ENCODE measurements at regions not wholly inside any gene's neighbourhood (a gene's known extent, or its start where the extent isn't known, plus 50 kb on each side); places are given as distances from the start of the nearest gene placed in this dataset.

DNA sequence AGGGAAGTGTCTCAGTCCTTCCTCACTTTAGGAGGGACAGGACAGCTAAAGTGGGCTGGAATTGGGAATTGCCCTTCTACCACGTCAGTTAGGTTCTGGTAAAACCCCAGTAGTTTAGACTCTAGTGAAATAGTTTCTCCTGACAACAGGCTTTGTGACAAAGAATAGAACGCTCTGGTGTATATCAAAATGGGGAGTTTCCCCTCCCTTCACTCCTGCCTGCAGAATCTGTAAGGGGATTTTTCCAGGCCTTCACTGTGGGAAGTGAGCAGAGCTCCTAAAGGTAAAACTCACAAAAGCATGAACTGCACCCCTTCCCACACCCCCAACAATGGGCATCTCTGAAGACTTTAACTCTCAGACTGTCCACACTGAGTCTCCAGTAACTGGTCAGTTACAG, 460.9 kb upstream of the LRRC4C start:
- H3K27me3 Mint-ChIP-seq (ENCODE audit: low read depth), result no peaks in the 10 kb centered on the region
- no peak overlapping the region for H3K27ac Mint-ChIP-seq (ENCODE audit: unreplicated experiment)
- H3K4me1 Mint-ChIP-seq, result no peaks in the 10 kb centered on the region
- DNase-seq (ENCODE audit: low read depth, low spot score), result no peak
- H3K4me3 Mint-ChIP-seq, result no peak overlapping the region
- H3K9me3 Mint-ChIP-seq, result peaks cover 7% of the 10 kb centered on the region
- H3K36me3 Mint-ChIP-seq (ENCODE audit: low read depth), result no peaks in the 10 kb centered on the region
- TF ChIP-seq, protein P1, sequence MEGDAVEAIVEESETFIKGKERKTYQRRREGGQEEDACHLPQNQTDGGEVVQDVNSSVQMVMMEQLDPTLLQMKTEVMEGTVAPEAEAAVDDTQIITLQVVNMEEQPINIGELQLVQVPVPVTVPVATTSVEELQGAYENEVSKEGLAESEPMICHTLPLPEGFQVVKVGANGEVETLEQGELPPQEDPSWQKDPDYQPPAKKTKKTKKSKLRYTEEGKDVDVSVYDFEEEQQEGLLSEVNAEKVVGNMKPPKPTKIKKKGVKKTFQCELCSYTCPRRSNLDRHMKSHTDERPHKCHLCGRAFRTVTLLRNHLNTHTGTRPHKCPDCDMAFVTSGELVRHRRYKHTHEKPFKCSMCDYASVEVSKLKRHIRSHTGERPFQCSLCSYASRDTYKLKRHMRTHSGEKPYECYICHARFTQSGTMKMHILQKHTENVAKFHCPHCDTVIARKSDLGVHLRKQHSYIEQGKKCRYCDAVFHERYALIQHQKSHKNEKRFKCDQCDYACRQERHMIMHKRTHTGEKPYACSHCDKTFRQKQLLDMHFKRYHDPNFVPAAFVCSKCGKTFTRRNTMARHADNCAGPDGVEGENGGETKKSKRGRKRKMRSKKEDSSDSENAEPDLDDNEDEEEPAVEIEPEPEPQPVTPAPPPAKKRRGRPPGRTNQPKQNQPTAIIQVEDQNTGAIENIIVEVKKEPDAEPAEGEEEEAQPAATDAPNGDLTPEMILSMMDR (conservative IDR thresholded peaks at IDR 0.05), result no peak

DNA sequence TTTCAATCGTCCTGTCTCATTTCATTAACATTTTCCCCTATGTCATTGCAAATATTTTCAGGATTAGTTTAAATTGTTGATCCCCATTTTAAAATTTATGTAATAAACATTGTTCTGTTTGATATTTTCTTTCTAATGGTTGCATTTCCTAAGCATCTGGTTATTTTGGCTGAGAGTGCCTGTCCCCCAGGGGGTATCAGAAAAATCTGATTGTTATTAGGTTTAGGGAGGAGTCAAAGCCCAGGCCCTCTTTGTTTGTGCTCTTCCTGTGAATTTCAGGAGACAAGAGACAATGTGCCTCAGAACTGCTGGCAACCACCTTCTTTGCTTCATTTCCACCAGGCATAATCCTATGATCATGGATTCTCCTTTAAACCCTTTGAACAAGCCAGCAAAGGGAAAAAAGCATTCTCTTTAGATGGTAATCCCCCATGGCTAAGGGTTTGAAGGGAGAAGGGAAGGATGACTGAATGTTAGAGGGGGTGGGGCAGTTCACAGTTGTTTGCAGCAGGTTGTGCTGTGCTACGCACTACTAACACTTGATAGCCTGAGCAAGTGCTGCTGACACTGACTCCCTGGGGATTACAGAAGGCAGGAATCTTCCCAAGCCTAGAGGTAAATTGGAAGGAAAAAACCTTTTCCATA, 462.4 kb upstream of the LRRC4C start:
- no peak overlapping the region for H3K4me3 Mint-ChIP-seq
- no peak overlapping the region for H3K27ac Mint-ChIP-seq (ENCODE audit: unreplicated experiment)
- TF ChIP-seq, protein P1 (conservative IDR thresholded peaks at IDR 0.05), result no peak
- peaks cover 3% of the 10 kb centered on the region for H3K9me3 Mint-ChIP-seq
- no peaks in the 10 kb centered on the region for H3K27me3 Mint-ChIP-seq (ENCODE audit: low read depth)
- DNase-seq (ENCODE audit: low read depth, low spot score), result no peak
- H3K36me3 Mint-ChIP-seq (ENCODE audit: low read depth), result no peaks in the 10 kb centered on the region
- H3K4me1 Mint-ChIP-seq, result no peaks in the 10 kb centered on the region

DNA sequence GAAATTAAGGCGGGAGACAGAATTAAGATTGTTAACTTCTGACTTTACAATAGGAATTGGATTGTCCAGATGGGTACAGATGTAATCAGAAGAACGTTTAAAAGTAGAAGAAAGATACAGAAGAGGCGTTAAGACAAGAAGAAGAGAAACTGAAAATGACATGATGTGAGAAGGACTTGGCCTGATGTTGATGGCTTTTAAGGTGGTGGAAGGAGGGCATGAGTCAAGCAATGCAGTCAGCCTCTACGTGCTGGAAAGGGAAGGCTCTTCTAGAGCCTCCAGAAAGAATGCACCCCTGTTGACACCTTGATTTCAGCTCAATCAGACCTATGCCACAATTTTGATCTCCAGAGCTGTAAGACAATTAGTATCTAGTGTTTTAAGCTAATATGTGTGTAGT, 466.9 kb upstream of the LRRC4C start:
- H3K9me3 Mint-ChIP-seq, result no peaks in the 10 kb centered on the region
- TF ChIP-seq, protein P1 (conservative IDR thresholded peaks at IDR 0.05), result no peak
- DNase-seq (ENCODE audit: low read depth, low spot score), result no peak

DNA sequence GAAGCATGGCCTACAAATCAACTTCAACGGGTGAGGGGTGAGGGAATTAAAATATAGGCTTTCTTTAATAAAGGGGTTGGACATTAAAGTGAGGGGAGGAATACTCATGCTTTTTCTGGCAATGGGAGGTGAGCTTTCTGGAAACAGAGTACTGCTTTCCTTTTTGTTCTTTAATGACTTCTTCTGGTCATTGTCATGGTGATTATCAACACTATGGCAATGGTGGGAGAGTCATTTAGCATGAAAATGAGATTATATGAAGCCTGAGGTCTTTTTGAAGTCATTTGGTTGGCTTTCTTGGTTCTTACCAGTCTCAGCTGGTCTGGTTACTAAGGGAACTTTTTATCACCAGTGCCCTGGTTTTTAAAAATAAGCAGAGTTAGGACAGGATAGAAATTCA, 475.8 kb upstream of the LRRC4C start:
- H3K36me3 Mint-ChIP-seq (ENCODE audit: low read depth), result no peaks in the 10 kb centered on the region
- H3K4me1 Mint-ChIP-seq, result no peaks in the 10 kb centered on the region
- no peak overlapping the region for H3K27ac Mint-ChIP-seq (ENCODE audit: unreplicated experiment)
- peaks cover 3% of the 10 kb centered on the region for H3K9me3 Mint-ChIP-seq
- TF ChIP-seq, protein P1 (conservative IDR thresholded peaks at IDR 0.05), result no peak
- H3K27me3 Mint-ChIP-seq (ENCODE audit: low read depth), result no peaks in the 10 kb centered on the region
- H3K4me3 Mint-ChIP-seq, result no peak overlapping the region
- DNase-seq (ENCODE audit: low read depth, low spot score), result no peak

More for the DNA sequence above, 466.9 kb upstream of the LRRC4C start:
- no peak overlapping the region for H3K4me3 Mint-ChIP-seq
- H3K27ac Mint-ChIP-seq (ENCODE audit: unreplicated experiment), result no peak overlapping the region
- no peaks in the 10 kb centered on the region for H3K27me3 Mint-ChIP-seq (ENCODE audit: low read depth)
- H3K36me3 Mint-ChIP-seq (ENCODE audit: low read depth), result no peaks in the 10 kb centered on the region
- H3K4me1 Mint-ChIP-seq, result no peaks in the 10 kb centered on the region

DNA sequence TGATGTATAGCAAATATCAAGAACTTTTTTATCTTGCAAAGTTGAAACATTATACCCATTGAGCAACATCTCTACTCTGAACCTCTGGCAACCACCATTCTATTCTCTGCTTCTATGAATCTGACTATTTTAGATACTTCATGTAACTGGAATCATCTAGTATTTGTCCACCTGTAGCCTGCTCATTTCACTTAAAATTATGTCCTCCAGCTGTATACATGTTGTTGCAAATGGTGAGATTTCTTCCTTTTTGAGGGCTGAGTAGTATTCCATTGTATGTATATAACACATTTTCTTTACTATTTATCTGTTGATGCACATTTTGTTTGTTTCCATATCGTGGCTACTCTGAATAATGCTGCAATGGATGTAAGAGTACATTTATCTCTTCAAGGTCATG, 476.3 kb upstream of the LRRC4C start:
- peaks cover 3% of the 10 kb centered on the region for H3K9me3 Mint-ChIP-seq
- no peaks in the 10 kb centered on the region for H3K36me3 Mint-ChIP-seq (ENCODE audit: low read depth)
- H3K4me3 Mint-ChIP-seq, result no peak overlapping the region
- no peaks in the 10 kb centered on the region for H3K27me3 Mint-ChIP-seq (ENCODE audit: low read depth)
- no peak for DNase-seq (ENCODE audit: low read depth, low spot score)
- TF ChIP-seq, protein P1 (conservative IDR thresholded peaks at IDR 0.05), result no peak
- H3K4me1 Mint-ChIP-seq, result no peaks in the 10 kb centered on the region
- H3K27ac Mint-ChIP-seq (ENCODE audit: unreplicated experiment), result no peak overlapping the region

Data from neural crest cell (in vitro differentiated cells).